ENCODE measurements at regions not wholly inside any gene's neighbourhood (a gene's known extent, or its start where the extent isn't known, plus 50 kb on each side); places are given as distances from the start of the nearest gene placed in this dataset.

DNA sequence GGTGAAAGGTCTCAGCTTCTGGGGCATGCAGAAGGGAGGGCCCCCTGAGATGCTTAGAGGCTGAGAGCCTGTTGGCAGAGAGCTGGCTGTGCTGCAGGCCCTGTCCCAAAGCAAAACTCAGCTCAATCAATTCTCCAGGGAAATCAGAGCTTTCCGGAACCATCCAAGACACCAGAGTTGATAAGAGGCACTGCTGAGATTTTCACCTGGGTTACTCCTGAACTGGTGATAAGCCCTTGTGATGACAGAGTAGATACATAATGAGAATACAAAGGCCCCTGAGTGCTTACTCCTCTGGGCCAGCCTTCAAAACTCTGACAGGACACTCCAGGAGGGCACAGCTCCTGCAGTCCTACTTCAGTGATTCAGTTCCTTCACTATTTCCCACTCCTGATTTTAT lies 63.9 kb downstream of the ARL6IP4 start:
- H3K27ac ChIP-seq, result no peak overlapping the region
- no peak for TF ChIP-seq ZFX (IDR thresholded peaks at IDR 0.05)
- TF ChIP-seq, protein P1, sequence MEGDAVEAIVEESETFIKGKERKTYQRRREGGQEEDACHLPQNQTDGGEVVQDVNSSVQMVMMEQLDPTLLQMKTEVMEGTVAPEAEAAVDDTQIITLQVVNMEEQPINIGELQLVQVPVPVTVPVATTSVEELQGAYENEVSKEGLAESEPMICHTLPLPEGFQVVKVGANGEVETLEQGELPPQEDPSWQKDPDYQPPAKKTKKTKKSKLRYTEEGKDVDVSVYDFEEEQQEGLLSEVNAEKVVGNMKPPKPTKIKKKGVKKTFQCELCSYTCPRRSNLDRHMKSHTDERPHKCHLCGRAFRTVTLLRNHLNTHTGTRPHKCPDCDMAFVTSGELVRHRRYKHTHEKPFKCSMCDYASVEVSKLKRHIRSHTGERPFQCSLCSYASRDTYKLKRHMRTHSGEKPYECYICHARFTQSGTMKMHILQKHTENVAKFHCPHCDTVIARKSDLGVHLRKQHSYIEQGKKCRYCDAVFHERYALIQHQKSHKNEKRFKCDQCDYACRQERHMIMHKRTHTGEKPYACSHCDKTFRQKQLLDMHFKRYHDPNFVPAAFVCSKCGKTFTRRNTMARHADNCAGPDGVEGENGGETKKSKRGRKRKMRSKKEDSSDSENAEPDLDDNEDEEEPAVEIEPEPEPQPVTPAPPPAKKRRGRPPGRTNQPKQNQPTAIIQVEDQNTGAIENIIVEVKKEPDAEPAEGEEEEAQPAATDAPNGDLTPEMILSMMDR (conservative IDR thresholded peaks at IDR 0.05), result no peak

DNA sequence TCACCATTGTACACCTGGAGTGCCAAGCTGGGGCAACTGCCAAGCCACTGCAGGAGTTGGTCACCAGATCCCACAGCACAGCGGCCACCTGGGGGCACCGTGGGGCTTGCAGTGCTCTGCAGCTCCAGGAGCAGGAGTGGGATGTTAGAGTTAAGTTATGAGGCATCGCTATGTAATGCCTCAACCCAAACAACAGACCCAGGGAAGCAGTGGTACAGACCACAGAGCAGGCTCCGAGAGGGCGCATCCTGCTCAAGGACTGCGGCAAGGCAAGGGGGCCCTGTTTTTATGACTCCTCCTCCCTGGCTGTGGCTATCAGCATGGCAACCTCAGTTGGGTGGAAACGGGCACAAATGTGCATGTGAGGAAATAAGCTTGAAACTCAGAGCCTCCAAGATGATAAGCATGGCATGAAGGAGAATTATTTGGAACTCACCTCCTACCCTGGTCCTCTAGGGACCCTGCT lies 63.1 kb downstream of the ARL6IP4 start:
- no peak overlapping the region for H3K27ac ChIP-seq
- TF ChIP-seq ZFX (IDR thresholded peaks at IDR 0.05), result no peak
- TF ChIP-seq, protein P1 (conservative IDR thresholded peaks at IDR 0.05), result no peak; the same call in 1 of the 2 replicates

DNA sequence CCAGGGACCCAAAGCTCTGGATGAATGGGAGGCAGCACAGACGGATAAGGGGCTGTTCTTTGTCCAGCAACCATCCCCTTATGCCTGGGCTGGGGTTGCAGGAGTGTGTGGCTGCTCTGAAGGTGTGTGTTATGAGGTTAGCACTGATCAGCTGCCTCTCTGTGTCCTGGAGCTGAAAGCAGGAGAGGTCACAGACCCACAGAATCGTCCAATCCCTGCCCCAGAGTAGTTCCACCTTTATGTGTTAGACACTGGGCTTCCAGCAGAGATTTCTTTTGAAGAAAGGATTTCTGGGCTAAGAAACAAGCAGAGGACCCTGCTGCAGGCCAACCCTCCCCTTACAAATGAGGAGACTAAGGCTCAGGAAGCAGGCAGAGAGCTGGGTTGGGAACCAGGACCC lies 62.4 kb downstream of the ARL6IP4 start:
- H3K27ac ChIP-seq, result no peak overlapping the region
- TF ChIP-seq, protein P1 (conservative IDR thresholded peaks at IDR 0.05), result no peak
- TF ChIP-seq ZFX (IDR thresholded peaks at IDR 0.05), result no peak

DNA sequence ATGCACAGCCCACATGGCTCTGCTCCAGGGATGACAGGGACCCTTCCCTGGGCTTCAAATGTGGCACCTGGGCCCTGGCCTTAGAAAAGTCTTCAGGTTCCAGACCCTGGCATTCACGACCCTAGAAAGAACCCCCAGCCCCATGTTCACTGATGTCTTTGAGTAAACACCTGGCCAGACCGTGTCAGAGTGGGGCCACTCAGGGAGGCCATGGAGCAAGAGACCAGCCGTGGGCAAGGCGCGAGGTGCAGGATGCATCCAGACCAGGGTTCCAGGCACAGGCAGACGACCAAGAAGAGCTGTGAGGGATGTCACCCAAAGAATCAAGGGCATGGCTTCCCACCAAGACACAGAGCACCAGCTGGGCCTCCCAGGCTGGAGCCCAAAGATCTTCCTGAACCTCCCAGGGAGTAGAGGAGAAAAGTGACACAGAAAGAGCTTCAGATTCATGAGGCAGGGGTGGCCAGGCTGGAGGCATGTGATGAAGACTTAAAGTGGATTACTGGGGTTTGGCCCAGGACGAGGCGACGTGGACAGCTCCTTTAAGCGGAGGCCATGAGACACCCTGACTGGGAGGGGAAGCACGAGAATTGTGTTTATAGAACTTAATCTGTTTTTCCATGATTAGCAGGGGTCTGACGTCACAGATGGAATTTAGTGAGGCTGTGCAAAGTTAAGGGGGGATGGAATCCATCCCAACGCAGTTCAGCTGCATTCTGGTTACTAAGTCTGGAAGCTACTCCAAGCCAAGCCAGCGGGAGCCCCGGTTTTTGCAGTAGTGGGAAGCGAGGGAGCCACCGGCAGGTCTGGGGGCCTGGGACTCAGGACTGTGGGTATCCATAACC lies 61.6 kb downstream of the ARL6IP4 start:
- H3K27ac ChIP-seq, result no peak overlapping the region
- TF ChIP-seq, protein P1 (conservative IDR thresholded peaks at IDR 0.05), result no peak
- TF ChIP-seq ZFX (IDR thresholded peaks at IDR 0.05), result no peak

DNA sequence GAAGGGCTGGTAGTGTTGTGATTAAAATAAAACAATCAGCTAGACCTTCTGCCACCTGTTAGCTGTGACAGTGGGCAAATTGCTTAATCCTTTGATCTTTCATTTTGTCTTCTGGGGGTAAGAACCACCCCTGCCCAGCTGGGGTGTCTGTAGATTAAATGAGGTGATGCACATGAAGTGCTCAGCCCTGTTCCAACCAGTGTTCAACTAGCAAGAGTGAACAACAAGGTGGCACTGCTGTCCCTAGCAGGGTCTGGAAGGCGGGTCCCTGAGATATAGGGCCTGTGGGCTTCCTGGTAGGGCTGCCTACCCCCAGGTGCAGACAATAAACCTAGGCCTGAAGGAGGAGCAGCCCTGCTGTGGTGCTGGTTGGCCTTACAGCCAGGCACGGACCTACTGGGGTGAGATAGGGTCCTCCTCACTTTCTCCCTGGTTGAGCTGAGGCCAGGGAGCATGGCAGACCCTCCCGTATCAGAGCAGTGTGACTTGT lies 60.6 kb downstream of the ARL6IP4 start:
- no peak overlapping the region for H3K27ac ChIP-seq
- TF ChIP-seq, protein P1 (conservative IDR thresholded peaks at IDR 0.05), result no peak
- TF ChIP-seq ZFX (IDR thresholded peaks at IDR 0.05), result no peak

DNA sequence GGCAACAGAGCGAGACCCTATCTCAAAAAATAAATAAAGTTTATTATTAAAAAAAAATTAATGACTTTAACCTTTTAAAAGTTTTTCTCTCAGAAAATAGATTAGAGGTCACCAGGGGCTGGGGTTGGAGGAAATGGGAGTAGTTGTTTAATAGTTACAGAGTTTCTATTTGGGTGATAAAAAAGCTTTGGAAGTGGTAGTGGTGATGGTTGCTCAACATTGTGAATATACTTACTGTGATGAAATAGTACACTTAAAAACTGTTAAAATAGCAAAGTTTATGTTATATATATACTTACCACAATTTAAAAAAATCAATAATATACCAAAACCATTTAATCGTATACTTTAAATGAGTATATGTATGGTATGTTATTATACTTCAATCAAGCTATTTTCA lies 59.6 kb downstream of the ARL6IP4 start:
- H3K27ac ChIP-seq, result no peak overlapping the region
- no peak for TF ChIP-seq ZFX (IDR thresholded peaks at IDR 0.05)
- TF ChIP-seq, protein P1 (conservative IDR thresholded peaks at IDR 0.05), result no peak

DNA sequence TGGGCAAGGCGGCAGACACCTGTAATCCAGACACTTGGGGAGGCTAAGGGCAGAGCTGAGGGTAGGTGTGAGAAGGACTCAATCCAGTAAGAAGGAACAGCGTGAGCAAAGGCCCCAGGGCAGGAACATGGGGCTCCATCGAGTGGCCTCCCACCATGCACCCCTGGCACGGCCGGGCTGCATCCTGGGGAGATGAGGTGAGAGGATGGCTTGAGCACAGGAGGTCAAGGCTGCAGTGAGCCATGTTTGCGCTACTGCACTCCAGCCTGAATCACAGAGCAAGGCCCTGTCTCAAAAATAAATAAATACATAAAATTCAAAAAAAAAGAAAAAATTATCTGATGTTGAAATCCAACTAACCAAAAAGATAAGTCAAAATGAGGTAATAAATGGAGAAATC lies 58.5 kb downstream of the ARL6IP4 start:
- H3K27ac ChIP-seq, result no peak overlapping the region
- TF ChIP-seq, protein P1 (conservative IDR thresholded peaks at IDR 0.05), result no peak
- TF ChIP-seq ZFX (IDR thresholded peaks at IDR 0.05), result no peak

Measured in C4-2B (cell line).